Lower lobe of right lung (tissue), 2 donors: ENCODE measurements at regions not wholly inside any gene's neighbourhood (a gene's known extent, or its start where the extent isn't known, plus 50 kb on each side); places are given as distances from the start of the nearest gene placed in this dataset.

Experiments
- ATAC-seq, 2 donors: fragments of 200-7000 bp; cut with Tn5 transposase; one replicate each; pipeline ENCODE4 v1.9.1; 2020 to 2022; ENCODE audit warnings: mild to moderate bottlenecking in 2 of 2, moderate library complexity in 2 of 2
- DNase-seq: peaks from one replicate; pipeline ENCODE4 v3.0.0-alpha.2; 2020
- H3K27ac ChIP-seq: fragments of 200-600 bp; one replicate; pipeline ENCODE4 v1.8.0; 2022
- H3K27me3 ChIP-seq: fragments of 200-600 bp; one replicate; pipeline ENCODE4 v1.8.0; 2022; ENCODE audit warnings: low read depth
- H3K36me3 ChIP-seq: fragments of 200-600 bp; one replicate; pipeline ENCODE4 v1.8.0; 2022; ENCODE audit warnings: mild to moderate bottlenecking
- H3K4me1 ChIP-seq: fragments of 200-600 bp; one replicate; pipeline ENCODE4 v1.8.0; 2022
- H3K4me3 ChIP-seq: fragments of 200-600 bp; one replicate; pipeline ENCODE4 v1.8.0; 2022; ENCODE audit warnings: mild to moderate bottlenecking
- H3K9me3 ChIP-seq: fragments of 200-600 bp; one replicate; pipeline ENCODE4 v1.8.0; 2022
- intact Hi-C: fragments of 100-400 bp; cut with DNase I; formaldehyde crosslinking; loops from one replicate; pipeline ENCODE4 v1.11.0; 2022
- TF ChIP-seq, protein P1 (sequence below): fragments of 200-600 bp; IDR thresholded peaks from one replicate; pipeline ENCODE4 v1.8.0; 2022; ENCODE audit warnings: antibody characterized with exemption, mild to moderate bottlenecking
- donor health status: DM: no; HTN: yes; CAD: no; lungs with severe emphysema.

DNA sequence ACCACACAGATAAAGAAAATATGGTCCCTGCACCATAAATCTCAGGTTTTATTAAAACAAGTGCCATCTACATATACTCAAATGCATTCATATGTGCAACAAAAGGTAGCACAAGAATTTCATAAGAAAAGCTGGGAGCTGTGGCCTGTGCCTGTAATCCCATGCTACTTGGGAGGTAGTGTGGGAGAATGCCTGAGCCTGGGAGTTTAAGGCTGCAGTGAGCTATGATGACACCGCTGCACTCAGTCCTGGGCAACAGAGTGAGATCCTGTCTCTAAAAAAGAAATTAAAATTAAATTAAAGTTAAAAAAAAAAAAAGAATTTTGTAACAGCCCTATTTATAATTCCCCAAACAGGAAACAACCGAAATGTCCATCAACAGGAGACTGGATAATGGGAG is 81.3 kb upstream of the JADE1 start:
- H3K36me3 ChIP-seq, result no peaks in the 10 kb centered on the region
- no peaks in the 10 kb centered on the region for H3K27me3 ChIP-seq
- H3K4me3 ChIP-seq, result no peak overlapping the region
- TF ChIP-seq, protein P1, sequence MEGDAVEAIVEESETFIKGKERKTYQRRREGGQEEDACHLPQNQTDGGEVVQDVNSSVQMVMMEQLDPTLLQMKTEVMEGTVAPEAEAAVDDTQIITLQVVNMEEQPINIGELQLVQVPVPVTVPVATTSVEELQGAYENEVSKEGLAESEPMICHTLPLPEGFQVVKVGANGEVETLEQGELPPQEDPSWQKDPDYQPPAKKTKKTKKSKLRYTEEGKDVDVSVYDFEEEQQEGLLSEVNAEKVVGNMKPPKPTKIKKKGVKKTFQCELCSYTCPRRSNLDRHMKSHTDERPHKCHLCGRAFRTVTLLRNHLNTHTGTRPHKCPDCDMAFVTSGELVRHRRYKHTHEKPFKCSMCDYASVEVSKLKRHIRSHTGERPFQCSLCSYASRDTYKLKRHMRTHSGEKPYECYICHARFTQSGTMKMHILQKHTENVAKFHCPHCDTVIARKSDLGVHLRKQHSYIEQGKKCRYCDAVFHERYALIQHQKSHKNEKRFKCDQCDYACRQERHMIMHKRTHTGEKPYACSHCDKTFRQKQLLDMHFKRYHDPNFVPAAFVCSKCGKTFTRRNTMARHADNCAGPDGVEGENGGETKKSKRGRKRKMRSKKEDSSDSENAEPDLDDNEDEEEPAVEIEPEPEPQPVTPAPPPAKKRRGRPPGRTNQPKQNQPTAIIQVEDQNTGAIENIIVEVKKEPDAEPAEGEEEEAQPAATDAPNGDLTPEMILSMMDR, result no peak
- no peak overlapping the region for H3K27ac ChIP-seq
- ATAC-seq (no peak), DNase-seq (no peak)
- intact Hi-C loops, result no loop called here
- H3K9me3 ChIP-seq, result no peaks in the 10 kb centered on the region
- no peaks in the 10 kb centered on the region for H3K4me1 ChIP-seq

- DNase-seq, result no peak
- intact Hi-C loops, result no loop called here
- Histone ChIP-seq H3K9me3 (no peaks in the 10 kb centered on the region), H3K36me3 (no peaks in the 10 kb centered on the region), H3K4me1 (no peaks in the 10 kb centered on the region), H3K27ac (no peak overlapping the region), H3K27me3 (no peaks in the 10 kb centered on the region), H3K4me3 (no peak overlapping the region)
- no peak for ATAC-seq
- TF ChIP-seq, protein P1, result no peak
Observed at GRCh38 chr4:128727658-128728057, 81.8 kb upstream of the JADE1 start.

DNA sequence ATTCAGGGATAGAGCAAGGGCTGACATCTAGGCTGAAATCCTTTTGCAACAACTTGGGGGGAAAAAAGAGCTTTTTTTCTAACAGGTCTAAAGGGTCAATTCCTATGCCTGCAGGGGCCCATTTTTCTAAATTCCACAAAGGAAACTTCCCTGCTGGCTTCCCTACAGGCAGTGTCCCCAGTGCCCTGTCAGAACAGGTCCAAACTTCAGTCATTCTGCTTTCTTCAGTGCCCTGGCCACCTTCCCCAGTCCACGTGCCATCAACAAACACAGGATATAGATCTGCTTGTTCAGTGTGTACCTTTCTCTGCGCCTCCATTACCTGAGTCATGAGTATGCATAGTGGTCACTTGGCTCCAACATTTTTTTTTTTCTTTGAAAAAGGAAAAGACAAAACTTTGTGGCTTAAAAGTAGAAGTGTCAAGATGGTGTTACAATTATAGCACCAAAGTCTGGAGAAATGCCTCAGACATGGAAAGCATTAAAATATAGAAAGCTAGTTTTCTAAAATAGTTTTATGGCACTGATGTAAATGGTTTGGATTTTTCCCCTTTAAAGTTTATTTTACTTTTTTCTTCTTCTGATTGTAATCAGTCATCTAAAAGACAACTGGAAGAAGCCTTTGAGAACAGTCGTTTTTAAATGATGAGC is 84.0 kb upstream of the JADE1 start:
- Histone ChIP-seq H3K4me1 (no peaks in the 10 kb centered on the region), H3K4me3 (no peak overlapping the region), H3K36me3 (no peaks in the 10 kb centered on the region), H3K27me3 (no peaks in the 10 kb centered on the region), H3K9me3 (no peaks in the 10 kb centered on the region), H3K27ac (no peak overlapping the region)
- intact Hi-C loops, result no loop called here
- DNase-seq (no peak), ATAC-seq (no peak)
- TF ChIP-seq, protein P1, result no peak

DNA sequence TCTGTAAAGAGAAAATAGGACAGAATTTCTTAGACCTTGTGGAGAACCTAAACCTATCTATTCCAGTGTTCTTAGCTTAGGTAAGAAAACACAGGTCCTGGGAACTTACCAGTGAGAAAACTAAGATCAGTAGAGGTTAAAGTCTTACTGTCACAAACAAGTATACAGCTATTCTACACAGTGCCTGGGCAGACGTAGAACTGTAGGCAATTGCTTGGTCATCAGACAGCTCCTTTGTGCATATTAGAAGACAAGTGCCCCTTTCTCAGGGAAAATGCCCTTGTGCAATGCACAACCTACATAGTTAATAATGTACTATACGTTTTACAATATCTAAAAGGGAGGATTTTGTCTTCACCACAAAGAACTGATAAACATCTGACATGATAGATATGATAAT is 86.6 kb upstream of the JADE1 start:
- Histone ChIP-seq H3K4me3 (no peak overlapping the region), H3K4me1 (no peaks in the 10 kb centered on the region), H3K9me3 (no peaks in the 10 kb centered on the region), H3K27ac (no peak overlapping the region), H3K27me3 (no peaks in the 10 kb centered on the region), H3K36me3 (no peaks in the 10 kb centered on the region)
- no peak for DNase-seq
- intact Hi-C loops, result no loop called here
- no peak for ATAC-seq
- TF ChIP-seq, protein P1, result no peak

GRCh38 chr4:128721896-128722295 is 87.6 kb upstream of the JADE1 start:
- Histone ChIP-seq H3K27ac (no peak overlapping the region), H3K4me3 (no peak overlapping the region), H3K4me1 (no peaks in the 10 kb centered on the region), H3K9me3 (no peaks in the 10 kb centered on the region), H3K36me3 (no peaks in the 10 kb centered on the region), H3K27me3 (no peaks in the 10 kb centered on the region)
- ATAC-seq (no peak), DNase-seq (no peak)
- TF ChIP-seq, protein P1, result no peak
- intact Hi-C loops, result no loop called here

GRCh38 chr4:128720270-128720669 is 89.2 kb upstream of the JADE1 start:
- DNase-seq, result no peak
- intact Hi-C loops, result no loop called here
- no peak overlapping the region for H3K27ac ChIP-seq
- H3K9me3 ChIP-seq, result no peaks in the 10 kb centered on the region
- TF ChIP-seq, protein P1, result no peak
- no peaks in the 10 kb centered on the region for H3K4me1 ChIP-seq
- no peaks in the 10 kb centered on the region for H3K36me3 ChIP-seq
- no peak for ATAC-seq
- no peak overlapping the region for H3K4me3 ChIP-seq
- no peaks in the 10 kb centered on the region for H3K27me3 ChIP-seq
